Spleen (tissue), 7 donors: ENCODE measurements at regions not wholly inside any gene's neighbourhood (a gene's known extent, or its start where the extent isn't known, plus 50 kb on each side); places are given as distances from the start of the nearest gene placed in this dataset.

ENCODE experiments used
- CTCF ChIP-seq, 11 experiments: fragments of 200-600 bp in 7 of 11; fragments of 450-650 bp in 4 of 11; sonication (generic) in 4 of 11; IDR thresholded peaks in 8 of 11; conservative IDR thresholded peaks in 3 of 11; 1 replicate in 7 of 11; 2 replicates in 4 of 11; pipeline versions ENCODE4 v1.4.0 to v1.8.0; 2016 to 2021; ENCODE audit warnings: antibody characterized with exemption in 11 of 11, inconsistent platforms in 4 of 11, mild to moderate bottlenecking in 1 of 11
- POLR2A ChIP-seq, 3 donors: fragments of 450-650 bp; IDR thresholded peaks; one replicate each; pipeline ENCODE4 v1.5.1; 2017; ENCODE audit warnings: antibody characterized with exemption in 3 of 3, mild to moderate bottlenecking in 1 of 3
- POLR2AphosphoS5 ChIP-seq, 3 donors: sonication (generic); formaldehyde crosslinking; IDR thresholded peaks; one replicate each; pipeline ENCODE4 v1.5.1; 2017; ENCODE audit warnings: antibody characterized with exemption in 3 of 3
- donor health status: DM: no; HTN: no; CAD: no; lungs with moderate emphysema.
- donor health status: DM: no; HTN: no; CAD: no.
- donor health status: DM: no; HTN: no; CAD: no.

GRCh38 chr14:105805701-105806100 lies 279.3 kb downstream of the TMEM121 start:
- TF ChIP-seq CTCF (IDR thresholded peaks at IDR 0.05 in 8 of 11, conservative IDR thresholded peaks at IDR 0.05 in 3 of 11) (no peak), POLR2AphosphoS5 (IDR thresholded peaks at IDR 0.05) (no peak), POLR2A (IDR thresholded peaks at IDR 0.05) (no peak)
